GM23338 (cell line): ENCODE measurements at regions not wholly inside any gene's neighbourhood (a gene's known extent, or its start where the extent isn't known, plus 50 kb on each side); places are given as distances from the start of the nearest gene placed in this dataset.

ENCODE experiments used
- ATAC-seq: fragments of 200-7000 bp; cut with Tn5 transposase; 3 replicates; pipeline ENCODE4 v1.9.1; 2020
- DNase-seq: peaks from one replicate; pipeline ENCODE4 v3.0.0-alpha.2; 2015; ENCODE audit warnings: low spot score
- H2AFZ ChIP-seq: fragments of 200-600 bp; sonication (generic); 2 replicates; pipeline ENCODE4 v1.8.0; 2016; ENCODE audit warnings: antibody characterized with exemption, mild to moderate bottlenecking, moderate library complexity
- H3F3A ChIP-seq: fragments of 200-600 bp; sonication (generic); replicated peaks from 2 replicates; pipeline ENCODE4 v1.8.0; 2017; ENCODE audit warnings: antibody characterized with exemption, mixed run types, low read depth
- H3K27ac ChIP-seq: fragments of 200-600 bp; sonication (generic); 2 replicates; pipeline ENCODE4 v1.6.1; 2016; ENCODE audit warnings: low read depth
- H3K27me3 ChIP-seq: fragments of 200-600 bp; sonication (generic); 2 replicates; pipeline ENCODE4 v1.8.0; 2016; ENCODE audit warnings: mild to moderate bottlenecking, mixed run types, moderate library complexity; ENCODE audit not compliant: insufficient read depth
- H3K36me3 ChIP-seq: fragments of 200-600 bp; sonication (generic); 2 replicates; pipeline ENCODE4 v1.8.0; 2016; ENCODE audit warnings: mild to moderate bottlenecking; ENCODE audit not compliant: insufficient read depth
- H3K4me1 ChIP-seq: fragments of 200-600 bp; sonication (generic); 2 replicates; pipeline ENCODE4 v1.8.0; 2016; ENCODE audit warnings: mild to moderate bottlenecking, moderate library complexity; ENCODE audit not compliant: insufficient read depth
- H3K4me2 ChIP-seq: fragments of 200-600 bp; sonication (generic); 2 replicates; pipeline ENCODE4 v1.7.1; 2017; ENCODE audit warnings: mixed run types
- H3K4me3 ChIP-seq: fragments of 200-600 bp; sonication (generic); 2 replicates; pipeline ENCODE4 v1.6.1; 2016; ENCODE audit warnings: mixed run types
- H3K79me2 ChIP-seq: fragments of 200-600 bp; sonication (generic); replicated peaks from 2 replicates; pipeline ENCODE4 v1.8.0; 2017; ENCODE audit warnings: mild to moderate bottlenecking; ENCODE audit not compliant: insufficient read depth
- H3K9me2 ChIP-seq: fragments of 200-600 bp; sonication (generic); 2 replicates; pipeline ENCODE4 v1.8.0; 2017; ENCODE audit not compliant: insufficient read depth
- H4K20me1 ChIP-seq: fragments of 200-600 bp; sonication (generic); replicated peaks from 2 replicates; pipeline ENCODE4 v1.8.0; 2017; ENCODE audit warnings: mild to moderate bottlenecking; ENCODE audit not compliant: insufficient read depth
- H3K27ac Mint-ChIP-seq: 2 replicates; pipeline ENCODE4 v1.8.0; 2020; ENCODE audit warnings: inconsistent platforms, mild to moderate bottlenecking, moderate library complexity, mixed read lengths
- H3K27me3 Mint-ChIP-seq: 3 replicates; pipeline ENCODE4 v1.8.0; 2022; ENCODE audit warnings: low read depth, mild to moderate bottlenecking, moderate library complexity, mixed read lengths, inconsistent platforms; ENCODE audit not compliant: insufficient read depth, poor library complexity
- H3K36me3 Mint-ChIP-seq: 3 replicates; pipeline ENCODE4 v1.8.0; 2021; ENCODE audit warnings: low read depth, mild to moderate bottlenecking, inconsistent platforms, moderate library complexity, mixed read lengths
- H3K4me1 Mint-ChIP-seq: 3 replicates; pipeline ENCODE4 v1.8.0; 2020; ENCODE audit warnings: mild to moderate bottlenecking, inconsistent platforms, mixed read lengths
- H3K4me3 Mint-ChIP-seq: 3 replicates; pipeline ENCODE4 v1.8.0; 2021; ENCODE audit warnings: moderate library complexity, mild to moderate bottlenecking, inconsistent platforms, mixed read lengths
- H3K9me3 Mint-ChIP-seq: 3 replicates; pipeline ENCODE4 v1.8.0; 2020; ENCODE audit warnings: moderate library complexity, mild to moderate bottlenecking, inconsistent platforms, mixed read lengths
- CREB1 ChIP-seq: fragments of 250-450 bp; sonication (Bioruptor Pico); IDR thresholded peaks from 2 replicates; pipeline ENCODE4 v1.5.0; 2020; ENCODE audit warnings: low read depth, mild to moderate bottlenecking, moderate library complexity
- EZH2 ChIP-seq: fragments of 200-600 bp; sonication (generic); IDR thresholded peaks from one replicate; pipeline ENCODE4 v1.8.0; 2017; ENCODE audit warnings: antibody characterized with exemption, mild to moderate bottlenecking, low read depth; ENCODE audit not compliant: unreplicated experiment
- EZH2phosphoT487 ChIP-seq: fragments of 200-600 bp; sonication (generic); IDR thresholded peaks from one replicate; pipeline ENCODE4 v1.8.1; 2018; ENCODE audit warnings: antibody characterized with exemption; ENCODE audit not compliant: unreplicated experiment
- JUNB ChIP-seq: IDR thresholded peaks from one replicate; pipeline ENCODE4 v1.6.1; 2016; ENCODE audit warnings: antibody characterized with exemption; ENCODE audit not compliant: unreplicated experiment
- NANOG ChIP-seq: IDR thresholded peaks from 2 replicates; pipeline ENCODE4 v1.6.1; 2016; ENCODE audit warnings: antibody characterized with exemption, borderline replicate concordance
- POLR2AphosphoS5 ChIP-seq: IDR thresholded peaks from 2 replicates; pipeline ENCODE4 v1.6.1; 2016; ENCODE audit warnings: antibody characterized with exemption, low read depth
- STAT1 ChIP-seq: IDR thresholded peaks from one replicate; pipeline ENCODE4 v1.6.1; 2016; ENCODE audit warnings: antibody characterized with exemption; ENCODE audit not compliant: unreplicated experiment
- ZNF114 ChIP-seq: fragments of 250-450 bp; sonication (Bioruptor Pico); IDR thresholded peaks from 2 replicates; pipeline ENCODE4 v1.5.0; 2020; ENCODE audit warnings: mild to moderate bottlenecking, moderate library complexity
- ZNF331 ChIP-seq: fragments of 250-450 bp; sonication (Bioruptor Pico); IDR thresholded peaks from 2 replicates; pipeline ENCODE4 v1.5.0; 2020; ENCODE audit warnings: low read depth, mild to moderate bottlenecking, moderate library complexity
- ZNF462 ChIP-seq: fragments of 250-450 bp; sonication (Bioruptor Pico); IDR thresholded peaks from 2 replicates; pipeline ENCODE4 v1.5.0; 2020; ENCODE audit warnings: mild to moderate bottlenecking, moderate library complexity
- TF ChIP-seq, protein P1 (sequence below): IDR thresholded peaks from one replicate; pipeline ENCODE4 v1.6.1; 2018; ENCODE audit warnings: antibody characterized with exemption; ENCODE audit not compliant: unreplicated experiment

GRCh38 chr2:192416060-192416459 is 221.3 kb upstream of the TMEFF2 start (continued):
- TF ChIP-seq ZNF462 (CRISPR knock-in tag) (no peak), POLR2AphosphoS5 (no peak), EZH2 (no peak), EZH2phosphoT487 (no peak), ZNF114 (CRISPR knock-in tag) (no peak), STAT1 (no peak)
- TF ChIP-seq, protein P1, sequence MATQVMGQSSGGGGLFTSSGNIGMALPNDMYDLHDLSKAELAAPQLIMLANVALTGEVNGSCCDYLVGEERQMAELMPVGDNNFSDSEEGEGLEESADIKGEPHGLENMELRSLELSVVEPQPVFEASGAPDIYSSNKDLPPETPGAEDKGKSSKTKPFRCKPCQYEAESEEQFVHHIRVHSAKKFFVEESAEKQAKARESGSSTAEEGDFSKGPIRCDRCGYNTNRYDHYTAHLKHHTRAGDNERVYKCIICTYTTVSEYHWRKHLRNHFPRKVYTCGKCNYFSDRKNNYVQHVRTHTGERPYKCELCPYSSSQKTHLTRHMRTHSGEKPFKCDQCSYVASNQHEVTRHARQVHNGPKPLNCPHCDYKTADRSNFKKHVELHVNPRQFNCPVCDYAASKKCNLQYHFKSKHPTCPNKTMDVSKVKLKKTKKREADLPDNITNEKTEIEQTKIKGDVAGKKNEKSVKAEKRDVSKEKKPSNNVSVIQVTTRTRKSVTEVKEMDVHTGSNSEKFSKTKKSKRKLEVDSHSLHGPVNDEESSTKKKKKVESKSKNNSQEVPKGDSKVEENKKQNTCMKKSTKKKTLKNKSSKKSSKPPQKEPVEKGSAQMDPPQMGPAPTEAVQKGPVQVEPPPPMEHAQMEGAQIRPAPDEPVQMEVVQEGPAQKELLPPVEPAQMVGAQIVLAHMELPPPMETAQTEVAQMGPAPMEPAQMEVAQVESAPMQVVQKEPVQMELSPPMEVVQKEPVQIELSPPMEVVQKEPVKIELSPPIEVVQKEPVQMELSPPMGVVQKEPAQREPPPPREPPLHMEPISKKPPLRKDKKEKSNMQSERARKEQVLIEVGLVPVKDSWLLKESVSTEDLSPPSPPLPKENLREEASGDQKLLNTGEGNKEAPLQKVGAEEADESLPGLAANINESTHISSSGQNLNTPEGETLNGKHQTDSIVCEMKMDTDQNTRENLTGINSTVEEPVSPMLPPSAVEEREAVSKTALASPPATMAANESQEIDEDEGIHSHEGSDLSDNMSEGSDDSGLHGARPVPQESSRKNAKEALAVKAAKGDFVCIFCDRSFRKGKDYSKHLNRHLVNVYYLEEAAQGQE = no peak

DNA sequence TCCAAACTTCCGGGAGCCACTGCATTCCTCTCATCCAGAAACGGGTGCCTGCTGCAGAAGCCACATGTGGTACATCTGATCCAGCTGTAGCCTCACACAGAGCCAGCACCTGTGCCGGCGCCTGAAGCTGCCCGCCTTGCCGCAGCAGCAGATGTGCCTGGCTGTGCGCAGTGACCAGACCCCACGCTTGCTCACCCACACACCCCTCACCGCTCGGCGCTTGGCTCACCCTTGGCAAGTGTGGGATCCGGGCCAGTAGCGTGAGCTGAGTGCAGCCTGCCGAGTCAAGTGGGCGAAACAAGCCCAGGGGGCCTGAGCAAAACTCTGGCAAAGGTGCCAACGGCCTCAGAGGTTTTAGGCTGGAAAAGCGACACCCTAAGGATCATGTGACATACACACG is 220.1 kb upstream of the TMEFF2 start:
- Mint-ChIP-seq H3K27me3 (peaks cover 2% of the 10 kb centered on the region), H3K27ac (no peak overlapping the region), H3K36me3 (no peaks in the 10 kb centered on the region), H3K9me3 (peaks cover 7% of the 10 kb centered on the region; the same call in 1 of the 3 replicates), H3K4me1 (no peaks in the 10 kb centered on the region), H3K4me3 (no peak overlapping the region)
- no peak overlapping the region for H3K4me3 ChIP-seq
- H2AFZ ChIP-seq = no peak overlapping the region
- H4K20me1 ChIP-seq = no peaks in the 10 kb centered on the region
- no peak overlapping the region for H3K4me2 ChIP-seq
- ATAC-seq (no peak), DNase-seq (no peak)
- no peaks in the 10 kb centered on the region for H3K4me1 ChIP-seq
- no peaks in the 10 kb centered on the region for H3F3A ChIP-seq
- H3K9me2 ChIP-seq = no peaks in the 10 kb centered on the region
- H3K79me2 ChIP-seq = no peaks in the 10 kb centered on the region
- H3K27ac ChIP-seq = no peak overlapping the region
- H3K27me3 ChIP-seq = no peaks in the 10 kb centered on the region
- H3K36me3 ChIP-seq = no peaks in the 10 kb centered on the region
- TF ChIP-seq, protein P1 = no peak
- TF ChIP-seq POLR2AphosphoS5 (no peak), JUNB (no peak), NANOG (no peak), ZNF331 (CRISPR knock-in tag) (no peak), CREB1 (no peak), EZH2 (no peak)
